Panc1 (cell line): ENCODE measurements at regions not wholly inside any gene's neighbourhood (a gene's known extent, or its start where the extent isn't known, plus 50 kb on each side); places are given as distances from the start of the nearest gene placed in this dataset.

ENCODE experiments used
- CTCF ChIP-seq: fragments of 450-650 bp; IDR thresholded peaks from 2 replicates; pipeline ENCODE4 v1.5.1; 2017; ENCODE audit warnings: mild to moderate bottlenecking
- POLR2AphosphoS5 ChIP-seq: IDR thresholded peaks from 2 replicates; pipeline ENCODE4 v1.6.1; 2012; ENCODE audit warnings: mild to moderate bottlenecking, low read depth, low read length, moderate library complexity
- REST ChIP-seq, 2 experiments: IDR thresholded peaks; 2 replicates each; pipeline ENCODE4 v1.6.1; 2011 to 2012; ENCODE audit warnings: low read depth in 2 of 2, control low read depth in 1 of 2, low read length in 1 of 2, mild to moderate bottlenecking in 1 of 2, moderate library complexity in 1 of 2; ENCODE audit not compliant: insufficient read depth in 1 of 2
- SIN3A ChIP-seq: IDR thresholded peaks from 2 replicates; pipeline ENCODE4 v1.6.1; 2012; ENCODE audit warnings: low read depth, mild to moderate bottlenecking, low read length, moderate library complexity, borderline replicate concordance; ENCODE audit not compliant: insufficient read depth
- TCF7L2 ChIP-seq: IDR thresholded peaks from 2 replicates; pipeline ENCODE4 v1.6.1; 2011; ENCODE audit warnings: mild to moderate bottlenecking, low read depth, low read length, inconsistent platforms

DNA sequence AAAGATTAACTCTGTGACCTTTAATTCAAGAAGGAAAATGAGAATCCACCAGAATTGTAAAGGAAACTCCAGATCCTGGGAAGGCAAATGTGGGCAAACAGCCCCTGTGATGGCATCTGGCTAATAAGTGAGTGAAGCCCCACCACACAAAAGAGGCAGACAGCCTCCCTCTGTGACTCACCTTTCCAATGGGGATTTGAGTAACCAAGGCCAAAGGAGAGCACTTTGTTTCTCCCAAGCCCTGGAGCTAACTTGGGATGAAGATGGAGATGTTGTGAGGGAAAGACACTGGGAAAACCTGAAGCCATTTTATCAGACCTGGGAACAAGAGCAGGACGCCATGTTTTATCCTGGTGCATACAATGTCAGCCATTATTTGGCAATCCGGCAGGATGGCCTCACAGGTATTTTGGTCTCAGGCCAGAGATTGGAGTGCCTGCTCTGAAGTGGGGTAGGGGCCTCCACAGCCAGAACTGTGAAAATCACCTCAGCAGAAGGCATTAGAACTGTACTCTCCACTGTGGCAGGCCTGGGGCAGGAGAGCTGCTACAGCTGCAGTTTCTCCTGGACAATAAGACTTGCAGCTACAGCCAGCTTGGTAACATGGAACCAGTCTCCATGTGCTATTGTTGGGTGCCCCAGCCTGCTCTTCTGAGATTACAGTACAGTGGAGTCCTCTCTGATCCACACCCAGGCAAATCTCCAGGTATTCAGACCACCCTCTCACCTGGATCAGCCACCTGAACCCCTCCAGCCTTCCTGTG is 96.6 kb upstream of the PCED1B start:
- TF ChIP-seq CTCF (no peak), TCF7L2 (no peak), REST (IDR thresholded peaks at IDR 0.05; ENCODE audit: insufficient read depth in 1 of 2, low read depth in 2 of 2, low read length in 1 of 2) (no peak), POLR2AphosphoS5 (no peak), SIN3A (no peak)
